GM21825 (cell line): ENCODE measurements at regions not wholly inside any gene's neighbourhood (a gene's known extent, or its start where the extent isn't known, plus 50 kb on each side); places are given as distances from the start of the nearest gene placed in this dataset.
"Not testable (repeated sequence)": the region's sequence is repeated elsewhere in the genome, so short reads cannot be mapped to it uniquely, and the experiment has no call there.

Experiments
- ATAC-seq: cut with Tn5 transposase; IDR thresholded peaks from one replicate; pipeline ENCODE4 v1.9.1; 2021; ENCODE audit warnings: mild to moderate bottlenecking, moderate library complexity; ENCODE audit not compliant: unreplicated experiment

- ATAC-seq: no peak
Observed at GRCh38 chr4:17020451-17020850, 122.0 kb upstream of the LDB2 start.

DNA sequence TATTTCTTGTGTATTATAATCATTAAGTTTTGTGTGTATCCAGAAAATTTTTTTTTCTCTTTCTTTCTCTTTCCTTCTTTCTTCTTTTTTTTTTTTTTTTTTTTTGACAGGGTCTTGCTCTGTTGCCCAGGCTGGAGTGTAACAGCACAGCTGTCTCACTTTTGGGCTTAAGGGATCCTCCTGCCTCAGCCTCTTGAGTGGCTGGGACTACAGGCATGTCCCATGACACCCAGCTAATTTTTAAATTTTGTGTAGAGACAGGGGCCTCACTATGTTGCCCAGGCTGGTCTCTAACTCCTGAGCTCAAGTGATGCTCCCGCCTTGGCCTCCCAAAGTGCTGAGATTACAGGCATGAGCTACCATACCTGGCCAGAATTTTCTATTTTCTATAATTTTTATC is 120.2 kb upstream of the LDB2 start:
- not testable (repeated sequence) for ATAC-seq

GRCh38 chr4:17018013-17018412 is 119.6 kb upstream of the LDB2 start:
- ATAC-seq: no peak

DNA sequence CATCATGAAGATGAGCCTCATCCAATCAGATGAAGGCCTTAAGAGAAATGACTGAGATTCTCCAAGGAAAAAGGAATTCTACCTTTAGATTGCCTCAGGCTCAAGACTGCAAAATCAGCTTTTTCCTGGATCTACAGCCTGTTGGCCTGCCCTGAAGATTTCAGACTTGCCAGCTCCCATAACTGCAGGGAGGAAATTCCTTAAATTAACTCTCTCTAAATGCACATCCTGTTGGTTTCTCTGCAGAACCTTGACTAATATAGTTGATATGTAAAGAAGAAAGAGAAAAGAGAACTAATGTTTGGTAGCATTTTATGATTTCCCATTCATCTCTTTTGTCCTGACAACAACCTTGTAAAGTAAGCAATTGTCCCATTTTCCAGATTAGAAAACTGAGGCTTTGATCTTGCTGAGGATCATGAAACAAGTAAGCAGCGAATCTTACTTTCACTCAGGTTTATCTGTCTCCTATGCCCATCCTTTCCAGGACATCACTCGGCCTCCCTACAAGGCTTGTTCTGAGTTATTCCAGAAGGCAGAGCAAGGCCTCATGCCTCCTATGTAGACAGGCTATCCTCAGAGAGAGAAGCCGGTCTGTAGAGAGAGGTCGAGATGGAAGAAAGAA is 115.0 kb upstream of the LDB2 start:
- no peak for ATAC-seq

- ATAC-seq: no peak
Observed at GRCh38 chr4:17012451-17012850, 114.0 kb upstream of the LDB2 start.

DNA sequence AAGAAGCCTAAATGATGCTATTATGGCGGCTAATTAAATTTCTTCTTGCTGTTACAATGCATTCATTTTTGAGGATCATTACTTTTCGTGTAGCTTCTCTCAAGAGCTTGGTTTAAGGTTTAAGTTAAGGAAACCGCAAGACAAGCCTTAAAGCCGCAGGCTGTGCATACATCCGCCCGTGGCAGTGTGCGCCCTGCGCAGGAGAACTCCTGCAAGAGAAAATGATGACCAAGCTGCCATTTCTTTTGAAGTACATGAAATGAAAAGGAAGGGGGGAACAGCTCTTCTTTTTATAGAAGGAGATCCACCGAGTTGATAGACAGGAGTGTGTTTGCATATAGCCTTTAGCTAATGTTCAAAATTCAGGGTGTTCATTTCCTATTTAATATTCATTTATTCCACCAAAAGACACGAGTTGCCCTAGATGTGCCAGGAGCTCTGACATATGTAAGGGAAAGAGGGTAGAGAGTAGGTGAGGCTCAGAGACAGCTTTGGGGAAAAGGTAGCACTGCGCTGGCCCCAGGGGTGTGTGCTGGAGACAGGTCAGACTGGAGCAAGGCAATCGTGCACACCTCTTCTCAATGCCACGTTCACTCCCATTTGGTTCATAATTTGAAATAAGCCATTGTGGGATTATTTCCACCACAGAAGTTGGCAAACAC is 112.1 kb upstream of the LDB2 start:
- no peak for ATAC-seq

DNA sequence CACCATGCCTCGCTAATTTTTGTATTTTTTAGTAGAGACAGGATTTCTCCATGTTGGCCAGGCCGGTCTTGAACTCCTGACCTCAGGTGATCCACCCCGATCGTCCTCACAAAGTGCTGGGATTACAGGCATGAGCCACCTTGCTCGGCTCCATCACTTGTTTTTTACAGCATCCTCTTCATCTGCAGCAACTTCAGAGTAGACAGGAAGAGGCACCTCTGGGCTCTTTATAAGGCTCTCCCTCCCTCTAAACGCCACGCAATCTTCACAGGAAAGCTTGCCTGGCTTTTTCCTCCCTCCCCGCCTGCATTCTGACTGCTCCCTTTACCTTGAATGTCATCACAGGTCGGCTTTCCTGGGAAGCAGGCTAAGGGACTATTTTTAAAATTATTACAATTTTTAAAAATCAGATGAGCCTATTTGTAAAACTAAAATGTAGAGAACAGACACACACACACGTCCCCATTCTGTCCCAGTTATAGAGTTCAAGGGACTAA is 111.5 kb upstream of the LDB2 start:
- no peak for ATAC-seq

GRCh38 chr4:17008834-17009345 is 110.4 kb upstream of the LDB2 start:
- no peak for ATAC-seq

- ATAC-seq: not testable (repeated sequence)
Observed at GRCh38 chr4:17003606-17004392, 105.4 kb upstream of the LDB2 start.

- no peak for ATAC-seq
Observed at GRCh38 chr4:16995451-16995850, 97.0 kb upstream of the LDB2 start.

- no peak for ATAC-seq
Observed at GRCh38 chr4:16993956-16994840, 95.8 kb upstream of the LDB2 start.

- ATAC-seq: no peak
Observed at GRCh38 chr4:16992566-16993225, 94.3 kb upstream of the LDB2 start.

DNA sequence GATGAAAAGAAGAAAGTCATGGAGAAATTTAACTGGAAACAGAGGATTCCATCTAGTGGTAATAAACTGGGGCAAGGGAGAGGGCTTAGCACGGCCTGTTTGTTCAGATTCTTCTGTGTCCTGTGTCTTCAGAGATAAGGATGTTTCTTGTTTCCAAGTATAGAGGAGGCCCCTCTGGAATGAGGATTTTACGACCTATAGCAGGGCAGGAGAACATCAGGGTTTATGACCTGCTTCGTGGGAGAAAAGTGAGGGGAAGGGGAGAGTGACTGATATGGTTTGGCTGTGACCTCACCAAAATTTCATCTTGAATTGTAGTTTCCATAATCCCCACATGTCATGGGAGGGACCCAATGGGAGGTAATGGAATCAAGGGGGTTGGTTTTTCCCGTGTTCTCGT is 93.0 kb upstream of the LDB2 start:
- ATAC-seq: no peak

GRCh38 chr4:16989371-16989770 is 90.9 kb upstream of the LDB2 start:
- ATAC-seq: no peak

GRCh38 chr4:16988814-16989213 is 90.4 kb upstream of the LDB2 start:
- ATAC-seq: no peak

DNA sequence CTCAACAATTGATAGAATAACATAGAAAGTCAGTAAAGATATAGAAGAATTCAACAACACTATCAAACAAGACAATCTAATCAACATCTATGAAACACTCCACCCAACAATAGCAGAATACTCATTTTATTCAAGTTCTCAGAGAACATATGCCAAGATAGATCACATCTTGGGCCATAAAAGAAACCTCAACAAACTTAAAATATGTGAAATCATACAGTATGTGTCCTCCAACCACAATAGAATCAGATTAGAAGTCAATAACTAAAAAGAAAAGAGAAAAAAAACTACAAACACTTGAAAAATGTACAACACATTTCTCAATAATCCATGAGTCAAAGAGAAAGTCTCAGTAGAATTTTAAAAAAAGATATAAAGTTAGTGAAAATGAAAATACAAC is 78.6 kb upstream of the LDB2 start:
- no peak for ATAC-seq

DNA sequence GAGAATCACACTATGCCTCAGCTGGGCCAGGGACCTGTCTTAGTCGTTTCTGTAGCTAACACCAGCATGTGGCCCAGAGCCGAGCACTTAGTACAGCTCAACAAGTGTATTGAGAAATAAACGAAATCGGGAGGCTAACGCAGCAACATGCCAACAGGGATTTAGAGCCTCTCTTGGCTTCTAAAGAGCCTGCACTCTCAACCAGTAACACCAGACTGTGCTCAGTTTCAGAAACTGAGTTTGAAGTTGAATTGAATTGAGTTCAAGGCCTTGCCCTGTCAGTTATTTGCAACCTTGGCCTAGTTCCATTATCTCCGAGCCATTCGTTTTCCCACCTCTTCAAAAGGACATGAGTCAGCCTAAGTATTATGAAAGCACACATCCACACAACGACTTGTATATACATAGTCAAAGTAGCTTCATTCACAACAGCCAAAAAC is 71.3 kb upstream of the LDB2 start:
- no peak for ATAC-seq

- no peak for ATAC-seq
Observed at GRCh38 chr4:16967722-16968121, 69.3 kb upstream of the LDB2 start.

GRCh38 chr4:16959305-16959704 is 60.9 kb upstream of the LDB2 start:
- no peak for ATAC-seq
